PFSK-1 (cell line): ENCODE measurements at regions not wholly inside any gene's neighbourhood (a gene's known extent, or its start where the extent isn't known, plus 50 kb on each side); places are given as distances from the start of the nearest gene placed in this dataset.

Experiments
- POLR2AphosphoS5 ChIP-seq: IDR thresholded peaks from 2 replicates; pipeline ENCODE4 v1.6.1; 2012; ENCODE audit warnings: low read depth, mild to moderate bottlenecking, control low read depth, low read length, moderate library complexity
- REST ChIP-seq, 2 experiments: IDR thresholded peaks; 2 replicates each; pipeline versions ENCODE4 v1.6.1 to v1.8.0; 2011 to 2012; ENCODE audit warnings: low read depth in 2 of 2, low read length in 2 of 2, control low read depth in 1 of 2, inconsistent platforms in 1 of 2, mild to moderate bottlenecking in 1 of 2, moderate library complexity in 1 of 2; ENCODE audit not compliant: insufficient read depth in 1 of 2
- SIN3A ChIP-seq: IDR thresholded peaks from 2 replicates; pipeline ENCODE4 v1.6.1; 2012; ENCODE audit warnings: mild to moderate bottlenecking, low read length, moderate library complexity, borderline replicate concordance; ENCODE audit not compliant: insufficient read depth
- TAF1 ChIP-seq: IDR thresholded peaks from 2 replicates; pipeline ENCODE4 v1.6.1; 2012; ENCODE audit warnings: low read length, control low read depth, borderline replicate concordance; ENCODE audit not compliant: insufficient read depth

- TF ChIP-seq POLR2AphosphoS5, result no peak
- no peak for TF ChIP-seq TAF1
- no peak for TF ChIP-seq REST (IDR thresholded peaks at IDR 0.05; ENCODE audit: insufficient read depth in 1 of 2, low read depth in 2 of 2, low read length in 2 of 2)
- TF ChIP-seq SIN3A, result no peak
Observed at GRCh38 chr4:31427691-31428090, 707.5 kb downstream of the PCDH7 start.
